Chondrocyte (in vitro differentiated cells): ENCODE measurements at regions not wholly inside any gene's neighbourhood (a gene's known extent, or its start where the extent isn't known, plus 50 kb on each side); places are given as distances from the start of the nearest gene placed in this dataset.

Experiments
- DNase-seq: peaks from one replicate; pipeline ENCODE4 v3.0.0; 2021; ENCODE audit warnings: mixed read lengths, low spot score
- H3K27ac Mint-ChIP-seq: one replicate; pipeline ENCODE4 v1.8.0; 2021; ENCODE audit warnings: mild to moderate bottlenecking, moderate library complexity, mixed read lengths; ENCODE audit not compliant: unreplicated experiment
- H3K27me3 Mint-ChIP-seq: 2 replicates; pipeline ENCODE4 v1.8.0; 2021; ENCODE audit warnings: low read depth, mixed read lengths
- H3K36me3 Mint-ChIP-seq: 2 replicates; pipeline ENCODE4 v1.8.0; 2021; ENCODE audit warnings: low read depth, mixed read lengths
- H3K4me1 Mint-ChIP-seq: 2 replicates; pipeline ENCODE4 v1.8.0; 2021; ENCODE audit warnings: low read depth, mild to moderate bottlenecking, mixed read lengths
- H3K4me3 Mint-ChIP-seq: one replicate; pipeline ENCODE4 v1.8.0; 2021; ENCODE audit warnings: mild to moderate bottlenecking, moderate library complexity, mixed read lengths; ENCODE audit not compliant: unreplicated experiment
- H3K9me3 Mint-ChIP-seq: 2 replicates; pipeline ENCODE4 v1.8.0; 2021; ENCODE audit warnings: low read depth, mixed read lengths
- CTCF ChIP-seq: fragments of 200-600 bp; sonication (generic); IDR thresholded peaks from 2 replicates; pipeline ENCODE4 v1.5.0; 2021; ENCODE audit warnings: antibody characterized with exemption, mild to moderate bottlenecking, moderate library complexity

GRCh38 chr5:153084511-153084910 lies 406.0 kb upstream of the GRIA1 start:
- H3K27me3 Mint-ChIP-seq = no peaks in the 10 kb centered on the region
- no peak for DNase-seq
- H3K36me3 Mint-ChIP-seq = no peaks in the 10 kb centered on the region
- no peak overlapping the region for H3K27ac Mint-ChIP-seq
- H3K9me3 Mint-ChIP-seq = peaks cover 10% of the 10 kb centered on the region
- no peak overlapping the region for H3K4me3 Mint-ChIP-seq
- no peaks in the 10 kb centered on the region for H3K4me1 Mint-ChIP-seq
- no peak for TF ChIP-seq CTCF

GRCh38 chr5:153086486-153086885 lies 404.0 kb upstream of the GRIA1 start:
- peaks cover 6% of the 10 kb centered on the region for H3K9me3 Mint-ChIP-seq
- H3K27me3 Mint-ChIP-seq = no peaks in the 10 kb centered on the region
- no peak for TF ChIP-seq CTCF
- no peaks in the 10 kb centered on the region for H3K4me1 Mint-ChIP-seq
- no peak overlapping the region for H3K4me3 Mint-ChIP-seq
- no peak overlapping the region for H3K27ac Mint-ChIP-seq
- no peak for DNase-seq
- H3K36me3 Mint-ChIP-seq = no peaks in the 10 kb centered on the region

GRCh38 chr5:153088538-153088937 lies 401.9 kb upstream of the GRIA1 start:
- TF ChIP-seq CTCF = no peak
- no peak overlapping the region for H3K27ac Mint-ChIP-seq
- no peak overlapping the region for H3K4me3 Mint-ChIP-seq
- H3K27me3 Mint-ChIP-seq = peaks cover 4% of the 10 kb centered on the region
- no peaks in the 10 kb centered on the region for H3K4me1 Mint-ChIP-seq
- DNase-seq = no peak
- H3K9me3 Mint-ChIP-seq = peaks cover 3% of the 10 kb centered on the region
- H3K36me3 Mint-ChIP-seq = no peaks in the 10 kb centered on the region

- Mint-ChIP-seq H3K4me1 (no peaks in the 10 kb centered on the region), H3K9me3 (peaks cover 3% of the 10 kb centered on the region), H3K36me3 (no peaks in the 10 kb centered on the region), H3K27me3 (peaks cover 4% of the 10 kb centered on the region), H3K4me3 (no peak overlapping the region), H3K27ac (no peak overlapping the region)
- no peak for DNase-seq
- TF ChIP-seq CTCF = no peak
These were observed 396.1 kb upstream of the GRIA1 start for GRCh38 chr5:153094333-153094732.

GRCh38 chr5:153096381-153096780 lies 394.1 kb upstream of the GRIA1 start:
- Mint-ChIP-seq H3K27me3 (peaks cover 4% of the 10 kb centered on the region), H3K9me3 (no peaks in the 10 kb centered on the region), H3K4me1 (no peaks in the 10 kb centered on the region), H3K36me3 (no peaks in the 10 kb centered on the region), H3K27ac (no peak overlapping the region), H3K4me3 (no peak overlapping the region)
- no peak for DNase-seq
- no peak for TF ChIP-seq CTCF
